Karpas-422 (cell line): ENCODE measurements at regions not wholly inside any gene's neighbourhood (a gene's known extent, or its start where the extent isn't known, plus 50 kb on each side); places are given as distances from the start of the nearest gene placed in this dataset.

ENCODE experiments used
- DNase-seq: peaks from one replicate; pipeline ENCODE4 v3.0.0-alpha.2; 2015
- H2AFZ ChIP-seq: fragments of 200-600 bp; sonication (generic); 2 replicates; pipeline ENCODE4 v1.6.1; 2014; ENCODE audit warnings: antibody characterized with exemption, low read length, mixed read lengths
- H3K27ac ChIP-seq: fragments of 200-600 bp; sonication (generic); 2 replicates; pipeline ENCODE4 v1.5.1; 2014; ENCODE audit warnings: mild to moderate bottlenecking, low read length, moderate library complexity
- H3K27me3 ChIP-seq: fragments of 200-600 bp; sonication (generic); 2 replicates; pipeline ENCODE4 v1.6.1; 2014; ENCODE audit warnings: low read length, mixed read lengths
- H3K36me3 ChIP-seq: fragments of 200-600 bp; sonication (generic); 2 replicates; pipeline ENCODE4 v1.6.1; 2014; ENCODE audit warnings: low read length, mixed read lengths; ENCODE audit not compliant: insufficient read depth
- H3K4me1 ChIP-seq: fragments of 200-600 bp; sonication (generic); 2 replicates; pipeline ENCODE4 v1.6.1; 2014; ENCODE audit warnings: mild to moderate bottlenecking, low read length, mixed read lengths
- H3K4me2 ChIP-seq: fragments of 200-600 bp; sonication (generic); 2 replicates; pipeline ENCODE4 v1.6.1; 2014; ENCODE audit warnings: low read length, low read depth, mild to moderate bottlenecking; ENCODE audit not compliant: poor library complexity, severe bottlenecking
- H3K4me3 ChIP-seq: fragments of 200-600 bp; sonication (generic); 2 replicates; pipeline ENCODE4 v1.5.1; 2014; ENCODE audit warnings: mild to moderate bottlenecking, antibody characterized with exemption, low read length, mixed read lengths
- H3K79me2 ChIP-seq: fragments of 200-600 bp; sonication (generic); 2 replicates; pipeline ENCODE4 v1.6.1; 2014; ENCODE audit warnings: mild to moderate bottlenecking, low read length, mixed read lengths
- H3K9ac ChIP-seq: fragments of 200-600 bp; sonication (generic); 2 replicates; pipeline ENCODE4 v1.6.0; 2014; ENCODE audit warnings: low read length
- H3K9me2 ChIP-seq: fragments of 200-600 bp; sonication (generic), shearing (Covaris generic); replicated peaks from 2 replicates; pipeline ENCODE4 v1.6.0; 2014; ENCODE audit warnings: mild to moderate bottlenecking, low read length, moderate library complexity; ENCODE audit not compliant: insufficient read depth
- H3K9me3 ChIP-seq: fragments of 300-700, 200-600 bp; sonication (generic); 2 replicates; pipeline ENCODE4 v1.6.1; 2014; ENCODE audit warnings: low read length, mixed read lengths
- H4K20me1 ChIP-seq: fragments of 200-600 bp; sonication (generic); 2 replicates; pipeline ENCODE4 v1.6.1; 2014; ENCODE audit warnings: mild to moderate bottlenecking, antibody characterized with exemption, low read length, low read depth; ENCODE audit not compliant: insufficient read depth

GRCh38 chr1:188365874-188366273 lies 1537.1 kb downstream of the PLA2G4A start:
- H3K4me3 ChIP-seq: no peak overlapping the region
- H3K9ac ChIP-seq: no peak overlapping the region
- no peak overlapping the region for H2AFZ ChIP-seq
- no peak for DNase-seq
- H3K9me2 ChIP-seq: no peaks in the 10 kb centered on the region
- H3K36me3 ChIP-seq: no peaks in the 10 kb centered on the region
- no peak overlapping the region for H3K27ac ChIP-seq
- no peaks in the 10 kb centered on the region for H4K20me1 ChIP-seq
- H3K27me3 ChIP-seq: no peaks in the 10 kb centered on the region
- no peaks in the 10 kb centered on the region for H3K79me2 ChIP-seq
- H3K4me2 ChIP-seq: no peak overlapping the region
- H3K9me3 ChIP-seq: peaks cover 23% of the 10 kb centered on the region; the same call in 1 of the 2 replicates
- no peaks in the 10 kb centered on the region for H3K4me1 ChIP-seq

- Histone ChIP-seq H3K4me3 (no peak overlapping the region), H3K79me2 (no peaks in the 10 kb centered on the region), H3K4me2 (no peak overlapping the region), H3K4me1 (no peaks in the 10 kb centered on the region), H3K27me3 (no peaks in the 10 kb centered on the region), H2AFZ (no peak overlapping the region), H3K27ac (no peak overlapping the region), H3K36me3 (no peaks in the 10 kb centered on the region), H4K20me1 (no peaks in the 10 kb centered on the region), H3K9me2 (no peaks in the 10 kb centered on the region), H3K9ac (no peak overlapping the region), H3K9me3 (peaks cover 24% of the 10 kb centered on the region)
- no peak for DNase-seq
These were observed 1538.9 kb downstream of the PLA2G4A start for GRCh38 chr1:188367661-188368060.

- Histone ChIP-seq H4K20me1 (no peaks in the 10 kb centered on the region), H3K36me3 (no peaks in the 10 kb centered on the region), H3K4me3 (no peak overlapping the region), H3K9ac (no peak overlapping the region), H3K4me2 (no peak overlapping the region), H3K9me2 (no peaks in the 10 kb centered on the region), H3K27ac (no peak overlapping the region), H3K27me3 (no peaks in the 10 kb centered on the region), H3K4me1 (no peaks in the 10 kb centered on the region), H3K9me3 (peaks cover 19% of the 10 kb centered on the region), H3K79me2 (no peaks in the 10 kb centered on the region), H2AFZ (no peak overlapping the region)
- no peak for DNase-seq
These were observed 1542.6 kb downstream of the PLA2G4A start for GRCh38 chr1:188371295-188371806.

- DNase-seq: no peak
- H3K4me3 ChIP-seq: no peak overlapping the region
- H4K20me1 ChIP-seq: no peaks in the 10 kb centered on the region
- H2AFZ ChIP-seq: no peak overlapping the region
- H3K27me3 ChIP-seq: no peaks in the 10 kb centered on the region
- no peaks in the 10 kb centered on the region for H3K79me2 ChIP-seq
- H3K4me1 ChIP-seq: no peaks in the 10 kb centered on the region
- no peaks in the 10 kb centered on the region for H3K36me3 ChIP-seq
- no peak overlapping the region for H3K27ac ChIP-seq
- no peak overlapping the region for H3K9ac ChIP-seq
- H3K9me2 ChIP-seq: no peaks in the 10 kb centered on the region
- H3K9me3 ChIP-seq: peaks cover 23% of the 10 kb centered on the region
- H3K4me2 ChIP-seq: no peak overlapping the region
These were observed 1544.1 kb downstream of the PLA2G4A start for GRCh38 chr1:188372821-188373220.

- H3K4me2 ChIP-seq: no peak overlapping the region
- no peak overlapping the region for H3K4me3 ChIP-seq
These were observed 1554.1 kb downstream of the PLA2G4A start for GRCh38 chr1:188382851-188383250.

GRCh38 chr1:188386161-188386560 lies 1557.4 kb downstream of the PLA2G4A start:
- Histone ChIP-seq H3K9me3 (peaks cover 27% of the 10 kb centered on the region), H3K4me3 (no peak overlapping the region), H4K20me1 (no peaks in the 10 kb centered on the region), H3K4me2 (no peak overlapping the region), H3K9ac (no peak overlapping the region), H3K79me2 (no peaks in the 10 kb centered on the region), H3K27me3 (no peaks in the 10 kb centered on the region), H3K36me3 (no peaks in the 10 kb centered on the region), H3K27ac (no peak overlapping the region), H3K4me1 (no peaks in the 10 kb centered on the region), H2AFZ (no peak overlapping the region), H3K9me2 (no peaks in the 10 kb centered on the region)
- no peak for DNase-seq

More at GRCh38 chr1:188382851-188383250, 1554.1 kb downstream of the PLA2G4A start:
- Histone ChIP-seq H3K4me1 (no peaks in the 10 kb centered on the region), H2AFZ (no peak overlapping the region), H3K79me2 (no peaks in the 10 kb centered on the region), H4K20me1 (no peaks in the 10 kb centered on the region), H3K9me2 (no peaks in the 10 kb centered on the region), H3K9me3 (peaks cover 9% of the 10 kb centered on the region), H3K36me3 (no peaks in the 10 kb centered on the region), H3K27me3 (no peaks in the 10 kb centered on the region), H3K9ac (no peak overlapping the region), H3K27ac (no peak overlapping the region)
- DNase-seq: no peak

GRCh38 chr1:188386666-188387065 lies 1557.9 kb downstream of the PLA2G4A start:
- H3K4me1 ChIP-seq: no peaks in the 10 kb centered on the region
- DNase-seq: no peak
- no peaks in the 10 kb centered on the region for H3K36me3 ChIP-seq
- peaks cover 29% of the 10 kb centered on the region for H3K9me3 ChIP-seq
- H4K20me1 ChIP-seq: no peaks in the 10 kb centered on the region
- no peak overlapping the region for H2AFZ ChIP-seq
- H3K27me3 ChIP-seq: no peaks in the 10 kb centered on the region
- no peaks in the 10 kb centered on the region for H3K9me2 ChIP-seq
- no peaks in the 10 kb centered on the region for H3K79me2 ChIP-seq
- H3K27ac ChIP-seq: no peak overlapping the region
- no peak overlapping the region for H3K4me2 ChIP-seq
- no peak overlapping the region for H3K4me3 ChIP-seq
- no peak overlapping the region for H3K9ac ChIP-seq

GRCh38 chr1:188394677-188395076 lies 1565.9 kb downstream of the PLA2G4A start:
- Histone ChIP-seq H3K79me2 (no peaks in the 10 kb centered on the region), H3K4me2 (no peak overlapping the region), H2AFZ (no peak overlapping the region), H3K9ac (no peak overlapping the region), H4K20me1 (no peaks in the 10 kb centered on the region), H3K4me3 (no peak overlapping the region), H3K36me3 (no peaks in the 10 kb centered on the region), H3K9me2 (no peaks in the 10 kb centered on the region), H3K4me1 (no peaks in the 10 kb centered on the region), H3K27me3 (no peaks in the 10 kb centered on the region), H3K27ac (no peak overlapping the region), H3K9me3 (peaks cover 26% of the 10 kb centered on the region)
- no peak for DNase-seq

- Histone ChIP-seq H3K27ac (no peak overlapping the region), H4K20me1 (no peaks in the 10 kb centered on the region), H3K36me3 (no peaks in the 10 kb centered on the region), H3K4me3 (no peak overlapping the region), H2AFZ (no peak overlapping the region), H3K4me1 (no peaks in the 10 kb centered on the region), H3K9ac (no peak overlapping the region), H3K27me3 (no peaks in the 10 kb centered on the region), H3K4me2 (no peak overlapping the region), H3K9me2 (no peaks in the 10 kb centered on the region), H3K79me2 (no peaks in the 10 kb centered on the region), H3K9me3 (peaks cover 17% of the 10 kb centered on the region; the same call in 1 of the 2 replicates)
- no peak for DNase-seq
These were observed 1568.8 kb downstream of the PLA2G4A start for GRCh38 chr1:188397521-188397920.
